Endothelial cell of umbilical vein (primary cell): ENCODE measurements at regions not wholly inside any gene's neighbourhood (a gene's known extent, or its start where the extent isn't known, plus 50 kb on each side); places are given as distances from the start of the nearest gene placed in this dataset.

Experiments
- EZH2 ChIP-seq: IDR thresholded peaks from 2 replicates; pipeline ENCODE4 v1.6.1; 2012; ENCODE audit warnings: borderline replicate concordance, low read depth, mild to moderate bottlenecking, moderate library complexity, low read length, inconsistent platforms; ENCODE audit not compliant: severe bottlenecking
- JUN ChIP-seq: IDR thresholded peaks from 2 replicates; pipeline ENCODE4 v1.6.1; 2011; ENCODE audit warnings: borderline replicate concordance, low read depth; ENCODE audit not compliant: insufficient read length, insufficient read depth
- MAX ChIP-seq: IDR thresholded peaks from 2 replicates; pipeline ENCODE4 v1.6.1; 2011; ENCODE audit not compliant: insufficient read depth, insufficient read length
- MYC ChIP-seq: IDR thresholded peaks from one replicate; pipeline ENCODE4 v1.6.1; 2011; ENCODE audit warnings: mild to moderate bottlenecking, low read depth, low read length
- POLR2A ChIP-seq: IDR thresholded peaks from 2 replicates; pipeline ENCODE4 v1.6.1; 2012; ENCODE audit warnings: low read depth, mild to moderate bottlenecking, control low read depth, low read length
- POLR2AphosphoS5 ChIP-seq: IDR thresholded peaks from 2 replicates; pipeline ENCODE4 v1.6.1; 2012; ENCODE audit warnings: low read depth, mild to moderate bottlenecking, control low read depth, low read length, moderate library complexity; ENCODE audit not compliant: insufficient read depth
- TF ChIP-seq, protein P1 (sequence below), 2 donors: IDR thresholded peaks; 1 replicate in 1 of 2; 2 replicates in 1 of 2; pipeline ENCODE4 v1.5.1; 2011; ENCODE audit warnings: low read length in 2 of 2, mild to moderate bottlenecking in 2 of 2, moderate library complexity in 2 of 2, control low read depth in 1 of 2, inconsistent platforms in 1 of 2, low read depth in 1 of 2; ENCODE audit not compliant: insufficient read depth in 1 of 2; ENCODE audit errors: extremely low read depth in 1 of 2

- TF ChIP-seq POLR2AphosphoS5 = no peak
- TF ChIP-seq, protein P1, sequence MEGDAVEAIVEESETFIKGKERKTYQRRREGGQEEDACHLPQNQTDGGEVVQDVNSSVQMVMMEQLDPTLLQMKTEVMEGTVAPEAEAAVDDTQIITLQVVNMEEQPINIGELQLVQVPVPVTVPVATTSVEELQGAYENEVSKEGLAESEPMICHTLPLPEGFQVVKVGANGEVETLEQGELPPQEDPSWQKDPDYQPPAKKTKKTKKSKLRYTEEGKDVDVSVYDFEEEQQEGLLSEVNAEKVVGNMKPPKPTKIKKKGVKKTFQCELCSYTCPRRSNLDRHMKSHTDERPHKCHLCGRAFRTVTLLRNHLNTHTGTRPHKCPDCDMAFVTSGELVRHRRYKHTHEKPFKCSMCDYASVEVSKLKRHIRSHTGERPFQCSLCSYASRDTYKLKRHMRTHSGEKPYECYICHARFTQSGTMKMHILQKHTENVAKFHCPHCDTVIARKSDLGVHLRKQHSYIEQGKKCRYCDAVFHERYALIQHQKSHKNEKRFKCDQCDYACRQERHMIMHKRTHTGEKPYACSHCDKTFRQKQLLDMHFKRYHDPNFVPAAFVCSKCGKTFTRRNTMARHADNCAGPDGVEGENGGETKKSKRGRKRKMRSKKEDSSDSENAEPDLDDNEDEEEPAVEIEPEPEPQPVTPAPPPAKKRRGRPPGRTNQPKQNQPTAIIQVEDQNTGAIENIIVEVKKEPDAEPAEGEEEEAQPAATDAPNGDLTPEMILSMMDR (IDR thresholded peaks at IDR 0.05; ENCODE audit: extremely low read depth in 1 of 2, insufficient read depth in 1 of 2, low read depth in 1 of 2, low read length in 2 of 2) = no peak
- no peak for TF ChIP-seq MYC
- no peak for TF ChIP-seq EZH2
- TF ChIP-seq JUN = no peak
- TF ChIP-seq POLR2A = no peak
- no peak for TF ChIP-seq MAX
Observed at GRCh38 chrX:16487620-16488385, 162.2 kb upstream of the S100G start.
